Left cardiac atrium (tissue), 4 donors: ENCODE measurements at regions not wholly inside any gene's neighbourhood (a gene's known extent, or its start where the extent isn't known, plus 50 kb on each side); places are given as distances from the start of the nearest gene placed in this dataset.

Experiments used
- ATAC-seq, 2 donors: fragments of 200-7000 bp; cut with Tn5 transposase; one replicate each; pipeline ENCODE4 v1.9.1; 2020; ENCODE audit warnings: mild to moderate bottlenecking in 2 of 2, moderate library complexity in 2 of 2
- DNase-seq: peaks from one replicate; pipeline ENCODE4 v3.0.0-alpha.2; 2020
- intact Hi-C, 2 donors: fragments of 100-400 bp; cut with DNase I; formaldehyde crosslinking; loops; one replicate each; pipeline versions ENCODE4 v1.14.1 to v1.15.1; 2022 to 2023
- donor health status: DM: no; HTN: yes; CAD: no.
- donor health status: DM: no; HTN: yes; CAD: no; lungs with severe emphysema.
- donor health status: DM: yes; HTN: yes; CAD: no.
- donor health status: Dilated cardiomyopathy.

GRCh38 chrX:38856670-38857265, 55.5 kb downstream of the MID1IP1 start:
- ATAC-seq (no peak), DNase-seq (no peak)
- intact Hi-C loops, result no loop called here

- no peak for ATAC-seq
- intact Hi-C loops, result no loop called here
Observed at GRCh38 chrX:38857736-38858523, 56.7 kb downstream of the MID1IP1 start.

GRCh38 chrX:38859602-38860001, 58.3 kb downstream of the MID1IP1 start:
- no peak for DNase-seq
- no peak for ATAC-seq
- intact Hi-C loops, result no loop called here

More at GRCh38 chrX:38857736-38858523, 56.7 kb downstream of the MID1IP1 start:
- no peak for DNase-seq

GRCh38 chrX:38860106-38861013, 59.1 kb downstream of the MID1IP1 start:
- ATAC-seq (no peak), DNase-seq (no peak)
- intact Hi-C loops, result no loop called here

- intact Hi-C loops, result no loop called here
- DNase-seq, result no peak
- ATAC-seq, result peak in 1 of 2 donors; percentile 35
Observed at GRCh38 chrX:38861489-38861888, 60.2 kb downstream of the MID1IP1 start.

- intact Hi-C loops, result no loop called here
- ATAC-seq (no peak), DNase-seq (no peak)
Observed at GRCh38 chrX:38862100-38862499, 60.8 kb downstream of the MID1IP1 start.

- ATAC-seq, result peak in 1 of 2 donors; percentile 53
- intact Hi-C loops, result no loop called here
Observed at GRCh38 chrX:38864165-38864564, 62.9 kb downstream of the MID1IP1 start.

GRCh38 chrX:38868321-38868720, 67.1 kb downstream of the MID1IP1 start:
- ATAC-seq, result no peak
- intact Hi-C loops, result no loop called here
- DNase-seq, result no peak

More at GRCh38 chrX:38864165-38864564, 62.9 kb downstream of the MID1IP1 start:
- no peak for DNase-seq

- DNase-seq (no peak), ATAC-seq (peak; percentile 41 to 91)
- intact Hi-C loops, result no loop called here
Observed at GRCh38 chrX:38868941-38869401, 67.7 kb downstream of the MID1IP1 start.

- ATAC-seq (peak in 1 of 2 donors; percentile 63), DNase-seq (no peak)
- intact Hi-C loops, result no loop called here
Observed at GRCh38 chrX:38870361-38870895, 69.2 kb downstream of the MID1IP1 start.

GRCh38 chrX:38871129-38872029, 70.1 kb downstream of the MID1IP1 start:
- no peak for ATAC-seq
- no peak for DNase-seq
- intact Hi-C loops, result no loop called here

- intact Hi-C loops, result no loop called here
- no peak for ATAC-seq
- DNase-seq, result no peak
Observed at GRCh38 chrX:38877366-38877765, 76.1 kb downstream of the MID1IP1 start.

- intact Hi-C loops, result no loop called here
- no peak for DNase-seq
- ATAC-seq, result no peak
Observed at GRCh38 chrX:38878641-38879340, 77.5 kb downstream of the MID1IP1 start.

GRCh38 chrX:38879631-38880220, 78.5 kb downstream of the MID1IP1 start:
- DNase-seq (no peak), ATAC-seq (peak in 1 of 2 donors; percentile 44)
- intact Hi-C loops, result no loop called here

- peak in 1 of 2 donors; percentile 71 for ATAC-seq
- intact Hi-C loops, result no loop called here
- no peak for DNase-seq
Observed at GRCh38 chrX:38880296-38880854, 79.1 kb downstream of the MID1IP1 start.

GRCh38 chrX:38881066-38881465, 79.8 kb downstream of the MID1IP1 start:
- intact Hi-C loops, result no loop called here
- DNase-seq (no peak), ATAC-seq (no peak)

- ATAC-seq (no peak), DNase-seq (no peak)
- intact Hi-C loops, result no loop called here
Observed at GRCh38 chrX:38881727-38882126, 80.5 kb downstream of the MID1IP1 start.
